ENCODE measurements at regions not wholly inside any gene's neighbourhood (a gene's known extent, or its start where the extent isn't known, plus 50 kb on each side); places are given as distances from the start of the nearest gene placed in this dataset.

DNA sequence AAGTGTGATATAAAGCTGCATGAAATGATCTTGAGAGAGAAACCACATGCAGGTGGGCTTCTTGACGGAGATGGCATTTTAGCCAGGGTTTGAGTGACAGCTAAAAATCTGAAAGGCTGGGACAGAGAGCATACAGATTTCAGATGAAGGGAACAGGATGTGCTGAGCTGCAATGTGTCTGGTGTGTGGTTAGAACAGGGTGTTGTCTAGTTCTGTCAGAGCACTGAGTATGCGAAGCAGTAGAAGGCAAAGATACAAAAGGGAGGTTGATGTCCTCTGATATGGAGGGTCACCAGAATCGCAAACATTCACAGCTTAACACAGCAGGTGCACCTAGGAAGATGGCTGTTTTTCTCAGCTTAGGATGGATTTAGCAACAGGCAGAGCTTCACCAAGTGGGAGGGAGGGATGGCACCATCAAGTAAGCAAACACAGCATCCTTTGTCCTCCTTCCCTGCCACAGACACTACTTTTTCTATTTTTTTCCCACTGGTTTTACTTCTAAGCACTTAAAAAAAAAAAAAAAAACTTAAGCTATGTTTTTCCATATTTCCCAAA lies 182.5 kb downstream of the TMX3 start:
- TF ChIP-seq CTCF (IDR thresholded peaks at IDR 0.05; ENCODE audit: low read depth, low read length) (no peak), POLR2A (IDR thresholded peaks at IDR 0.05; ENCODE audit: extremely low read depth, insufficient read length) (no peak), MYC (IDR thresholded peaks at IDR 0.05; ENCODE audit: low read depth, low read length) (no peak), MAX (IDR thresholded peaks at IDR 0.05; ENCODE audit: low read depth, low read length) (no peak)
